ENCODE measurements at regions not wholly inside any gene's neighbourhood (a gene's known extent, or its start where the extent isn't known, plus 50 kb on each side); places are given as distances from the start of the nearest gene placed in this dataset.

- TF ChIP-seq CTCF (IDR thresholded peaks at IDR 0.05) (no peak), EZH2 (IDR thresholded peaks at IDR 0.05) (no peak), EZH2phosphoT487 (IDR thresholded peaks at IDR 0.05) (no peak)
These were observed 186.7 kb upstream of the SYT13 start for GRCh38 chr11:45472716-45473317.

Measured in neural progenitor cell (in vitro differentiated cells).